Trophoblast cell (in vitro differentiated cells and primary cell): ENCODE measurements at regions not wholly inside any gene's neighbourhood (a gene's known extent, or its start where the extent isn't known, plus 50 kb on each side); places are given as distances from the start of the nearest gene placed in this dataset.

Experiments
- DNase-seq, 2 donors: peaks; one replicate each; pipeline ENCODE4 v3.0.0-alpha.2; 2016
- H2AFZ ChIP-seq: 2 replicates; pipeline ENCODE4 v1.6.1; 2013; ENCODE audit warnings: low read length, moderate library complexity, mild to moderate bottlenecking; ENCODE audit not compliant: insufficient read depth, poor library complexity
- H2AK5ac ChIP-seq: 2 replicates; pipeline ENCODE4 v1.6.1; 2013; ENCODE audit warnings: mild to moderate bottlenecking, low read length
- H2BK120ac ChIP-seq: 2 replicates; pipeline ENCODE4 v1.6.1; 2013; ENCODE audit warnings: low read length, mild to moderate bottlenecking, moderate library complexity; ENCODE audit not compliant: insufficient read depth, poor library complexity
- H2BK12ac ChIP-seq: 2 replicates; pipeline ENCODE4 v1.6.1; 2013; ENCODE audit warnings: mild to moderate bottlenecking, low read length, moderate library complexity
- H2BK5ac ChIP-seq: 2 replicates; pipeline ENCODE4 v1.6.1; 2013; ENCODE audit warnings: low read length, low read depth, moderate library complexity, mild to moderate bottlenecking; ENCODE audit not compliant: poor library complexity
- H3K14ac ChIP-seq: 2 replicates; pipeline ENCODE4 v1.6.1; 2013; ENCODE audit warnings: mild to moderate bottlenecking, low read length
- H3K18ac ChIP-seq: 2 replicates; pipeline ENCODE4 v1.6.1; 2013; ENCODE audit warnings: mild to moderate bottlenecking, low read length
- H3K23ac ChIP-seq: 2 replicates; pipeline ENCODE4 v1.6.1; 2013; ENCODE audit warnings: low read length
- H3K27ac ChIP-seq: 2 replicates; pipeline ENCODE4 v1.5.1; 2013; ENCODE audit warnings: low read depth, mild to moderate bottlenecking, inconsistent platforms, low read length, moderate library complexity
- H3K27me3 ChIP-seq: 2 replicates; pipeline ENCODE4 v1.6.1; 2013; ENCODE audit warnings: inconsistent platforms, mild to moderate bottlenecking, low read length, moderate library complexity; ENCODE audit not compliant: insufficient read depth
- H3K36me3 ChIP-seq, 2 experiments: 1 replicate in 1 of 2; 2 replicates in 1 of 2; pipeline ENCODE4 v1.6.1; 2013; ENCODE audit warnings: low read length in 2 of 2, mild to moderate bottlenecking in 2 of 2, moderate library complexity in 1 of 2; ENCODE audit not compliant: insufficient read depth in 2 of 2, control insufficient read depth in 1 of 2
- H3K4ac ChIP-seq: 2 replicates; pipeline ENCODE4 v1.6.1; 2013; ENCODE audit warnings: low read depth, mild to moderate bottlenecking, low read length, moderate library complexity
- H3K4me1 ChIP-seq, 2 experiments: 1 replicate in 1 of 2; 2 replicates in 1 of 2; pipeline ENCODE4 v1.6.1; 2013; ENCODE audit warnings: low read length in 2 of 2, mild to moderate bottlenecking in 2 of 2, moderate library complexity in 1 of 2; ENCODE audit not compliant: insufficient read depth in 2 of 2, control insufficient read depth in 1 of 2
- H3K4me2 ChIP-seq: 2 replicates; pipeline ENCODE4 v1.6.1; 2013; ENCODE audit warnings: inconsistent platforms, mild to moderate bottlenecking, low read length, moderate library complexity
- H3K4me3 ChIP-seq: 2 replicates; pipeline ENCODE4 v1.5.1; 2013; ENCODE audit warnings: mild to moderate bottlenecking, low read depth, low read length, inconsistent platforms
- H3K79me1 ChIP-seq: one replicate; pipeline ENCODE4 v1.6.1; 2013; ENCODE audit warnings: low read length
- H3K79me2 ChIP-seq: 2 replicates; pipeline ENCODE4 v1.6.1; 2013; ENCODE audit warnings: low read length, mild to moderate bottlenecking; ENCODE audit not compliant: control insufficient read depth, insufficient read depth, poor library complexity
- H3K9ac ChIP-seq: 2 replicates; pipeline ENCODE4 v1.6.1; 2013; ENCODE audit warnings: mild to moderate bottlenecking, low read length
- H3K9me3 ChIP-seq: 2 replicates; pipeline ENCODE4 v1.6.1; 2013; ENCODE audit warnings: low read depth, mild to moderate bottlenecking, control low read depth, inconsistent platforms, low read length; ENCODE audit not compliant: insufficient read depth
- H4K12ac ChIP-seq: 2 replicates; pipeline ENCODE4 v1.6.1; 2013; ENCODE audit warnings: low read depth, mild to moderate bottlenecking, low read length, moderate library complexity
- H4K8ac ChIP-seq: 2 replicates; pipeline ENCODE4 v1.6.1; 2013; ENCODE audit warnings: low read depth, mild to moderate bottlenecking, low read length, moderate library complexity
- H4K91ac ChIP-seq: one replicate; pipeline ENCODE4 v1.6.1; 2013; ENCODE audit warnings: low read depth, mild to moderate bottlenecking, low read length, moderate library complexity
- WGBS: extraction: QIAGEN DNeasy Blood & Tissue Kit; methylation state at CpG from one replicate; pipeline ENCODE4 v1.1.7; 2013; ENCODE audit warnings: missing lambda C conversion rate; ENCODE audit not compliant: insufficient read length, insufficient coverage; ENCODE audit errors: extremely low coverage; 5-methylcytosine and 5-hydroxymethylcytosine counted together

GRCh38 chr1:30130099-30130498 lies 593.3 kb downstream of the MATN1 start:
- no peak overlapping the region for H4K8ac ChIP-seq
- H3K4me3 ChIP-seq = no peak overlapping the region
- no peak overlapping the region for H2BK12ac ChIP-seq
- DNase-seq = no peak
- H3K27me3 ChIP-seq = no peaks in the 10 kb centered on the region
- WGBS = no CpG with 5 or more reads among the region's 4 CpGs
- no peak overlapping the region for H2BK120ac ChIP-seq
- H4K91ac ChIP-seq = no peak overlapping the region
- H3K14ac ChIP-seq = no peak overlapping the region
- no peak overlapping the region for H3K9ac ChIP-seq
- no peak overlapping the region for H4K12ac ChIP-seq
- no peak overlapping the region for H3K27ac ChIP-seq
- H2AFZ ChIP-seq = no peak overlapping the region
- no peaks in the 10 kb centered on the region for H3K79me1 ChIP-seq
- no peak overlapping the region for H2BK5ac ChIP-seq
- no peaks in the 10 kb centered on the region for H3K36me3 ChIP-seq
- peaks cover 6% of the 10 kb centered on the region for H3K9me3 ChIP-seq
- no peak overlapping the region for H3K4me2 ChIP-seq
- no peak overlapping the region for H3K23ac ChIP-seq
- no peak overlapping the region for H2AK5ac ChIP-seq
- no peaks in the 10 kb centered on the region for H3K4me1 ChIP-seq
- H3K79me2 ChIP-seq = no peaks in the 10 kb centered on the region
- H3K4ac ChIP-seq = no peak overlapping the region
- no peak overlapping the region for H3K18ac ChIP-seq

DNA sequence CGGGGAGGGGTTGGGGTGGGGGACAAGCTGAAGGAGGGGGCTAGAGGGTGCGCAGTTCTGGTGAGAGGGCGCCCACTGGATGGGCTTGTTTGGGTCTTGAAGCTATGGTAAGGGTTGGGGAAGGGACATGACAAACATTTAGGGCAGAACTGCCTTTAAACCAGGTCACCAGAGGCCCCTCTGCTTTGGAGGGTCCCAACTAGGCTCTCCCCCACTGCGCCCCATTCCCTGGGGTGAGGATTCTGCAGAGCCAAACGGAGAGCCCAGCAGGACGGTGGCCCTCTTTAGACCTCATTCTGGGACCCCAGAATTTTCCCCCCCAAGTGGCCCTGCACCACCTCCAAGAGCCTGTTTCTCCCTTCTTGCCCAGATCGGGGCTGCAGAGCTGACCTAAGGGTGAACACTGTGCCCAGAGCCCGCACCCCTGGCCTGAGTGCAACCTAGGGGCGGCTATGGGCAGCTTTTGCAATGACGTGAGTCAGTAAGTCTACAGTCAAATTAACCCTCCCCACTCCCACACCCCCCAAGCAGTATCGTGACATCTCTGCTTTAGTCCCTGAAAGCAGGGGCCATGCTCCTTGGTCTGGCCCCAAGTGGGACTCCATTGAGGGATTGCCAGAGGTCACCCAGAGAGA lies 593.8 kb downstream of the MATN1 start:
- H3K14ac ChIP-seq = no peak overlapping the region
- no peaks in the 10 kb centered on the region for H3K36me3 ChIP-seq
- H3K4ac ChIP-seq = no peak overlapping the region
- H3K4me1 ChIP-seq = no peaks in the 10 kb centered on the region
- no peak overlapping the region for H3K9ac ChIP-seq
- no peak overlapping the region for H3K4me3 ChIP-seq
- peaks cover 6% of the 10 kb centered on the region for H3K9me3 ChIP-seq
- no peak overlapping the region for H3K18ac ChIP-seq
- no peak for DNase-seq
- no peak overlapping the region for H3K4me2 ChIP-seq
- no peak overlapping the region for H2BK12ac ChIP-seq
- H2BK5ac ChIP-seq = no peak overlapping the region
- no peak overlapping the region for H4K12ac ChIP-seq
- H3K23ac ChIP-seq = no peak overlapping the region
- H2AFZ ChIP-seq = no peak overlapping the region
- no peak overlapping the region for H4K91ac ChIP-seq
- H3K27ac ChIP-seq = no peak overlapping the region
- no peaks in the 10 kb centered on the region for H3K79me1 ChIP-seq
- no peak overlapping the region for H4K8ac ChIP-seq
- no CpG with 5 or more reads among the region's 11 CpGs for WGBS
- no peaks in the 10 kb centered on the region for H3K27me3 ChIP-seq
- H2BK120ac ChIP-seq = no peak overlapping the region
- H2AK5ac ChIP-seq = no peak overlapping the region
- no peaks in the 10 kb centered on the region for H3K79me2 ChIP-seq

DNA sequence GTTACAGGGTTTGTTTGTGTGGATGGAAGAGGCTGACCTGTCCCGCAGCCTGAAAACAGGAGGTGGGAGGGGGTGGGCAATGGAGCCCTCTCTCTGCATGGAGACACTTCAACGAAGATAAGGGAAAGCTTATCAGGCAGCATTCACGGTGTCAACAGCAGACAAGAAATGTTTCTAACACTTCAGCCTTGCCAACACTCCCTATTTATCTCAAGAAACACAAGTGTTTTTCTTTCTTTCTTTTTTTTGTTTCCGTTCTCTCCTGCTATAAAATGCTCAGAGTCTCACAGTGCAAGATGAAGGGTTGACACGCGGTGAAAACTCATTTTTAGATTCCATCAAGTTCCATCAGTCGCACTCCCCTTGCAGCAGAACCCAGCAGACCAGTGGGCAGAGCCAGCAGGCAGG lies 594.4 kb downstream of the MATN1 start:
- Histone ChIP-seq H3K18ac (no peak overlapping the region), H3K23ac (no peak overlapping the region), H3K9ac (no peak overlapping the region), H3K9me3 (peaks cover 6% of the 10 kb centered on the region), H3K79me2 (no peaks in the 10 kb centered on the region), H2AFZ (no peak overlapping the region), H3K36me3 (no peaks in the 10 kb centered on the region), H3K4me2 (no peak overlapping the region), H4K8ac (no peak overlapping the region), H2AK5ac (no peak overlapping the region), H3K4me1 (no peaks in the 10 kb centered on the region), H3K14ac (no peak overlapping the region), H2BK12ac (no peak overlapping the region), H3K27me3 (no peaks in the 10 kb centered on the region), H3K27ac (no peak overlapping the region), H3K79me1 (no peaks in the 10 kb centered on the region), H2BK5ac (no peak overlapping the region), H3K4ac (no peak overlapping the region), H4K12ac (no peak overlapping the region), H3K4me3 (no peak overlapping the region), H2BK120ac (no peak overlapping the region), H4K91ac (no peak overlapping the region)
- no CpG with 5 or more reads among the region's 7 CpGs for WGBS
- no peak for DNase-seq

DNA sequence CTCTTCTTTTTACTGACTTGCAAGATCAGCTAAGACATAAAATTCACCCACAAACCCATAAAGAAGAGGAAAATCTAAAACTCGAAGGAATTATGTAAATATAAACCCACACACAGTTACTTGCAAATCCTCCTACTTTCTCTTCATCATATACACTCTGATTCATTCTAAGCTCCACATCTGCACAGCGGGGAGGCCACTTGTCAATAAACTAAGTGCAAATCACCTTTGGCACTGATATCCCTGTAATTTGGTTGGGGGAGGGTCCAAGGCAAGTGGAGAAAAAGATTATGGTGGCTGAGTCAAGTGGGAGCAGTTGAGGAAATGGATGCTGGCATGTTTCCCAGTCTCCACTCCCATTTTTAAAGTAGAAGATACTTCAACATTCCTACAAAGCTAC lies 596.5 kb downstream of the MATN1 start:
- no CpG with 5 or more reads among the region's 2 CpGs for WGBS

More for the DNA sequence above, 596.5 kb downstream of the MATN1 start:
- Histone ChIP-seq H4K12ac (no peak overlapping the region), H3K14ac (no peak overlapping the region), H3K23ac (no peak overlapping the region), H4K8ac (no peak overlapping the region), H2BK12ac (no peak overlapping the region), H3K36me3 (no peaks in the 10 kb centered on the region), H3K27ac (no peak overlapping the region), H3K9ac (no peak overlapping the region), H2BK120ac (no peak overlapping the region), H3K79me1 (no peaks in the 10 kb centered on the region), H3K9me3 (peaks cover 5% of the 10 kb centered on the region), H3K4ac (no peak overlapping the region), H3K4me2 (no peak overlapping the region), H3K79me2 (no peaks in the 10 kb centered on the region), H3K4me1 (no peaks in the 10 kb centered on the region), H3K18ac (no peak overlapping the region), H3K4me3 (no peak overlapping the region), H2AFZ (no peak overlapping the region), H3K27me3 (no peaks in the 10 kb centered on the region), H2AK5ac (no peak overlapping the region), H4K91ac (no peak overlapping the region), H2BK5ac (no peak overlapping the region)
- DNase-seq = no peak
